GM21717 (cell line): ENCODE measurements at regions not wholly inside any gene's neighbourhood (a gene's known extent, or its start where the extent isn't known, plus 50 kb on each side); places are given as distances from the start of the nearest gene placed in this dataset.

ENCODE experiments used
- ATAC-seq: cut with Tn5 transposase; IDR thresholded peaks from one replicate; pipeline ENCODE4 v1.9.1; 2021; ENCODE audit warnings: mild to moderate bottlenecking, moderate library complexity; ENCODE audit not compliant: unreplicated experiment

GRCh38 chr4:155523358-155523757, 143.3 kb upstream of the GUCY1A1 start:
- no peak for ATAC-seq

- ATAC-seq: no peak
Observed at GRCh38 chr4:155522201-155522600, 144.4 kb upstream of the GUCY1A1 start.

GRCh38 chr4:155521382-155521781, 144.6 kb upstream of the MAP9 start:
- no peak for ATAC-seq

DNA sequence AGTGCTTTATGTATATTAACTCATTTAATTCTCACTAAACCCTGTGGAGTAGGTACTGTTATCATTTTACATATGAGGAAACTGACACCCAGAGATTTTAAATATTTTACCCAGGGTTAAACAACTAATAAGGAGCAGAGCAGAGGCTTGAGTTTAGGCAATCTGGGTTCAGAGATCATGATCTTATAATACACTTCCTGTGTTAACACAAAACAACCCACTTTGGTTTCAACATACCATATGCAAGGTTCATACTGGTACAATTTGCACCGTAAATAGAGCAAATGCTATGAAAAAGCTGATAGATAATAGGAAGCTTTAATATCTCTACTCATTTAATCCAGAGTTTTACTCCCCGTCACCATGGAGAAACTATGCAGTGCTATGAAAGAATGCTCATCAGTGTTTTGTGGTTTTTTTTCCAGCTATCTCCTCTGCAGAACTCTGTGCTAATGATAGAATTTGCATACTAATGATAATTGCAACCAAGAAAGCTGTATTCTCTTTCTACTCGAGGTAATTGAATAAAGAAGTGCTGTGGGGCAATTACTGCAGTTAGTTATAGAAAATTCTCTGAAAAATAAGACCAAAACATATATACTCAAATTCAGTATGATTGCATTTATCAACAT, 138.8 kb upstream of the MAP9 start:
- no peak for ATAC-seq

DNA sequence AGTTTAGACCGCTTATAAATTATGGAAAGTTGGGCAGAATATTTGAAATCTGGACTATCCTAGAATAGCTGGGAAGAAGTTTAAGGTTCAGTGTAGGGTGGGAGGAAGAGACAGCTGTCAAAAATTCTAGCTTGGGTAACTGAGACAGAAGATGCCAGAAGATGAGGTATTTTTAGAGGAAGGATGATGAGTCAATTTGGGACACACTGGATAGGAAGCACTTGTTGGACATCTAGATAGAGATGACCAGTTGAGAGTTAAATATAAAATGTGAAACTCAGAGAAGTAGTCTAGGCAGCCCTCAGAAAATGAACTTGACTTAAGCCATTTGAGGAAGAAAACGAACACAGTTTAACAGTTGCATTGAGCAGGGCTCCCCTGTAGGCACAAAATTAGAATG, 137.9 kb upstream of the MAP9 start:
- ATAC-seq: no peak

- no peak for ATAC-seq
Observed at GRCh38 chr4:155512817-155513216, 136.1 kb upstream of the MAP9 start.

DNA sequence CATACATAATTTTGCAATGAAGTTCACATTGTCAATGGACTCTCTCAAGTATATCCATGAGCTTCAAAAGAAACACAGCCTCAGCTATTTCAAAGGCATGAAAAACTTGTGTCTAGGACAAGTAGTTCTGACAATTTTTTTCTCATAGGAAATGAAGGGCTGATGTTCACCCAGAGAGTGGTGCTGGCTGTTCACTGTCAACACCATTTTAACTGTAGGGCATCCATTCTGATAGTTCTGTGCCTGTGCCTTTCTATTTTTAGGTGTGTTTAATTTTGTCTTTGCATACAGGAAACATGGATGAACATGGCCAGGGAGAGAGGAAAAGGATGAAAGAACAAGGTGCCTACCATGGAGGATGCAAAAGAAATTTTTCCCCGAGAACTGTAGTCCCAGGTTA, 135.3 kb upstream of the MAP9 start:
- ATAC-seq: no peak

- ATAC-seq: no peak
Observed at GRCh38 chr4:155510771-155511170, 134.0 kb upstream of the MAP9 start.

DNA sequence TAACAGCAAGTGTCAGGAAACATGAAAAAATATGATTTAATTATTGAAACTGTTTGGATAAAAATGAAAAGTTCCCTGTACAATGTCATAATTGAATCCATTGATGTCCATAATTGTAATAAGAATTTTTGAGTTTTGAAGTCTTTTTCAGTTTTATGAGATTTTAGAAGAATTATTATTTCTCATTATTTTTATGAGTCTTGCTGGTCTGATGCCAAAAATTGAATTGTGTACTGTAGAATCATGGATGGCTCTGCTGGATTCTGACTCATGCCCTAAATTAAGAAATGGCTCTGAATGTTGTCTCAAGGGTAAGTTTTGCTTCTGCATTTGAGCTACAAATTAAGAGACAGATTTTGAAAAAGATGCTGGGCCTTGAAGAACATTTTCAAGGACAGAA, 132.8 kb upstream of the MAP9 start:
- ATAC-seq: no peak

- no peak for ATAC-seq
Observed at GRCh38 chr4:155506745-155507144, 130.0 kb upstream of the MAP9 start.

DNA sequence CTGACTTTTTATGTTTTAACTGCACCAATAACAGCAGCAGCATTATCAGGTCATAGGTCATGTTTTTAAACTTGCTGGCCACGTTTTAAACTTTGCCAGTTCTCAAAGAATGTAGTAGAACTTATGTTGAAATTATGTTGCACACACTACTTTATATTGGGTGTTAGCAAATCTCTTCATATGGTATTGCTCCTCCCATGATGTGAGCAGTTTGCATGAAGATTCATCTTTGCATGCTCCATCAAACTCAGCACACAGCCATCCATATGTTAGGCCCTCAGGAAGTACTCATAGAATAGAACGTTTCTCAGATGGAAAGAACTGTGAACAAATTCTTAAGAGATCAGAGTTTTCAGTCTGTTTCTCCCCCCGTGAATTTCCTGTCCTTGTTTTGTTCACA, 128.6 kb upstream of the MAP9 start:
- ATAC-seq: no peak

DNA sequence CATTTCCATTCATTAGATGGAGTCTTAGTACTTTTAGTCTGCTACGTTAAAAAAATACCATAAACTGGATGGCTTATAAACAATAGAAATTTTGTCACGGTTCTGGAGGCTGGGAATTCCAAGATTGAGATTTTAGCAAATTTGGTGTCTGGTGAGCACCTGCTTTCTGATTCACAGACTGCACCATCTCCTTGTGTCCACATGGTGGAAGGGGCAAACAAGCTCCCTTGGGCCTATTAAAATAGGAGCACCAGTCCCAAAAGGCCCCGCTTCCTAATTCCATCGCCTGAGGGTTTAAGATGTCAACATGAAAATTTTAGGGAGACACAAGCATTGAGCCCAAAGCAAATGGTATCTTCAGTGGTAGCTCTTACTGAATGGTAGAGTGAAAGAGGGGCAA, 120.5 kb upstream of the MAP9 start:
- ATAC-seq: no peak

DNA sequence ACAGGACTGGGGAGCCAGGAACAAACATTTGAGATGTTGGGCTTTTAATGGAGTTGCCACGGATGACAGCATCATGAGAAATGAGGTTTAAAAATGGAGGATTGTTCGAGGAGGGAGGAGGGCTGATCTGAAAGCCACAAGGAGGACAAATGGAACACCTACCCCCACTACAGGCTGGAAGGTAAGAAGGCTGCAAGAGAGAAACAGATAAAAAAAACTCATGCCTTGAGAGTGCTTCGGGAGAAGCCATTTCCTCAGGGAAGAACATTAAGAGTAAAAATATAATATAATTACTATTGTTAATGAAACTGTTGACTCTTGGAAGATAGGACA, 119.5 kb upstream of the MAP9 start:
- no peak for ATAC-seq

GRCh38 chr4:155495572-155496293, 119.0 kb upstream of the MAP9 start:
- no peak for ATAC-seq

DNA sequence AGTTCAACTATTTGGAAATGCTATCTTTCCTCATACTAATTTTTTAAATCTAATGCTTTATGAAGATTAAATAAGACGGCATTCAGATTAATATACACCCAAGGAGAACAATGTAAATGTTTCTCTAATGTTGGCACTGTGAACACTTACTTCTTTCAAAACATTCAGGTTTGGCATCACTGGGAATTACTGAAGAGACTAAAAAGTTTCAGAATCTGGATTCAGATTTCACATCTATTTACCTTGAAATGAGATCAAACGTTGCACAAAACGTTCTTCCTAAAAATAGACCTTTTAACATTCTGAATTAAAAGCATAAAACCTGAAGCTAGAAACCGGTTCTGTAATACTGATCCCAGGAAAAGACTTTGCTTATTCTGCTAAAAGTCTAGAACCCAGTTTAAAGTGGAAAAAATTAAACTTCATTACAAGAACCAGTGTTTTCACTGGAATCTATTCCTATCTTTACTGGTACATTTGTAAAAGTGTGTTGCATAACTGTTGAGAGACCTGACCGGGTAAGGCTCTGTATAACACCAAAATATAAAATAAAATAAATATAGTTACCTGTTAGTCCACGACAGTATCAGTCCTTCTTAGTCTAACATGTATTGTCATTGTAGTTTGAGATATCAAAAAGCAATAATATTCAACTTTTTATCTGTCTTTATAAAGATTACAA, 117.4 kb upstream of the MAP9 start:
- no peak for ATAC-seq

GRCh38 chr4:155491336-155492120, 114.8 kb upstream of the MAP9 start:
- peak; percentile 93 for ATAC-seq

DNA sequence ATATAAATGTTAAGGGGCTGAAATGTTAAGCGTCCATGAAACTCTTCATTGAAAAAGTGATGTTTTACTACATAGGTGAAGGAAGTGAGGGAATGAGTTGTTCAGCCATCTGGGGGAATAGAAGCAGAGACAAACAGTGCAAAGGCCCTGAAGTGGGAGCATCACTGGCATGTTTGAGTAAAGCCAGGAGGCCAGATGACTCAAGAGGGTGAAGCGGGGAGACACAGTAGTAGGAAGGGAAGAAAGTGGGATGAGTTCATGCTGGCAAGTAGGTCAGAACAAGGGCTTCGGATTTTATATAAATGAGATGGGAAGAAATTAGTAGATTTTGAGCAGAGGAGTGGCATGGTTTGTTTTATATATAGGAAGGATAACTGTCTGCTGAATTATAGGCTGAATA, 112.5 kb upstream of the MAP9 start:
- ATAC-seq: no peak

DNA sequence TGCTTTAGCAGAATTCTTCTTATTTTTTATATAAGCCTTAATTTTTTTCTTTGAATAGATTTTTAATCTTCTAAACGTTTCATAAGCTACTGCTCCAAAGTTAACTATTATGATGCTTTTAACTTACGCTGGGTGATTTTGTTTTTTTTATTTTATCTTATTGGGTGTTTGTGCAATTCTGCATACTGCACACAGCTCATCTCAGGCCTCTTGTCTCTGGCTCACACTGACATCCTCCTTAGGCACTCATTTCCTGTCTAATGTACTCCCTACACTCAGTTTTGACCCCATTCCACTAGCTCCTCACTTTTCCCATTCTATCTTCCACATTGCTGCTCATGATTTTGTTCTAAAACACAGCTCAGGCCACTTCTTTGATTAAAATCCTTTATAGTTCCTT, 111.9 kb upstream of the MAP9 start:
- no peak for ATAC-seq

GRCh38 chr4:155487210-155487609, 110.4 kb upstream of the MAP9 start:
- no peak for ATAC-seq

DNA sequence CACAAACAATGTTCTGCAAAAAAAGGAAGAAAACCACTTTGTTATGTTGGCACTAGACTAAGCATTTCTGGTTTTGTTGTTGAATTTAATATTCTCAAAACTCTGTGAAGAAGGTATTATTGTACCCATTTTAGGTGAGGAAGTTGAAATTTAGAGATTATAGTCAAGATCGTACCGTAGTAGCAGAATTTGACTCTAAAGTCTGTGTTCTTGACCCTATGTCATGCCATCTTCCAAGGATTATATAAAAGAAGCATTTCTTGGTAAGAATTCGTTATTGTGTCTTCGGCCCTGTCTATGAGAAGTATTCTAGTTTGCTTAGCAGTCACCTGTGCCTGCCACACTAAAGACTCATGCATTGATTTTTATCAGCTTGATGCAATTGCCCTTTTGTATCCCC, 104.4 kb upstream of the MAP9 start:
- no peak for ATAC-seq

GRCh38 chr4:155479835-155480234, 103.1 kb upstream of the MAP9 start:
- no peak for ATAC-seq
